Mesenchymal stem cell (in vitro differentiated cells and primary cell): ENCODE measurements at regions not wholly inside any gene's neighbourhood (a gene's known extent, or its start where the extent isn't known, plus 50 kb on each side); places are given as distances from the start of the nearest gene placed in this dataset.

Experiments
- DNase-seq: peaks from one replicate; pipeline ENCODE4 v3.0.0-alpha.2; 2013
- H2AFZ ChIP-seq: one replicate; pipeline ENCODE4 v1.6.1; 2013; ENCODE audit warnings: low read depth, mild to moderate bottlenecking, control low read depth, inconsistent platforms, low read length, moderate library complexity
- H2AK5ac ChIP-seq: 2 replicates; pipeline ENCODE4 v1.6.1; 2013; ENCODE audit warnings: low read length, moderate library complexity, mild to moderate bottlenecking, inconsistent platforms; ENCODE audit not compliant: severe bottlenecking
- H2BK120ac ChIP-seq: one replicate; pipeline ENCODE4 v1.6.1; 2013; ENCODE audit warnings: low read depth, mild to moderate bottlenecking, inconsistent platforms, low read length, moderate library complexity
- H2BK12ac ChIP-seq, 2 experiments: one replicate each; pipeline ENCODE4 v1.6.1; 2013; ENCODE audit warnings: inconsistent platforms in 2 of 2, low read length in 2 of 2, mild to moderate bottlenecking in 2 of 2, moderate library complexity in 2 of 2, control low read depth in 1 of 2
- H2BK15ac ChIP-seq: one replicate; pipeline ENCODE4 v1.6.1; 2013; ENCODE audit warnings: mild to moderate bottlenecking, low read depth, inconsistent platforms; ENCODE audit not compliant: poor library complexity, severe bottlenecking
- H2BK5ac ChIP-seq: 2 replicates; pipeline ENCODE4 v1.6.1; 2013; ENCODE audit warnings: low read depth, mild to moderate bottlenecking, low read length, control low read depth, inconsistent platforms; ENCODE audit not compliant: poor library complexity, severe bottlenecking
- H3K14ac ChIP-seq, 2 experiments: one replicate each; pipeline ENCODE4 v1.6.1; 2013; ENCODE audit warnings: inconsistent platforms in 2 of 2, low read length in 2 of 2, control low read depth in 1 of 2, mild to moderate bottlenecking in 1 of 2, moderate library complexity in 1 of 2
- H3K18ac ChIP-seq, 2 experiments: one replicate each; pipeline ENCODE4 v1.6.1; 2013; ENCODE audit warnings: inconsistent platforms in 2 of 2, low read length in 2 of 2, control low read depth in 1 of 2, low read depth in 1 of 2, mild to moderate bottlenecking in 1 of 2
- H3K23ac ChIP-seq, 2 experiments: one replicate each; pipeline ENCODE4 v1.6.1; 2013; ENCODE audit warnings: inconsistent platforms in 2 of 2, low read length in 2 of 2, mild to moderate bottlenecking in 2 of 2, moderate library complexity in 2 of 2, control low read depth in 1 of 2
- H3K27ac ChIP-seq: 2 replicates; pipeline ENCODE4 v1.5.1; 2013; ENCODE audit warnings: mild to moderate bottlenecking, moderate library complexity, low read length, control low read depth, inconsistent platforms; ENCODE audit not compliant: poor library complexity, severe bottlenecking
- H3K27me3 ChIP-seq, 2 experiments: 2 replicates each; pipeline versions ENCODE4 v1.6.1 to v1.7.0; 2013; ENCODE audit warnings: low read length in 2 of 2, mild to moderate bottlenecking in 2 of 2, moderate library complexity in 2 of 2, control low read depth in 1 of 2, inconsistent platforms in 1 of 2; ENCODE audit not compliant: control insufficient read depth in 1 of 2, insufficient read depth in 1 of 2
- H3K36me3 ChIP-seq, 2 experiments: 2 replicates each; pipeline versions ENCODE4 v1.6.1 to v1.7.0; 2013; ENCODE audit warnings: low read length in 2 of 2, control low read depth in 1 of 2, inconsistent platforms in 1 of 2, low read depth in 1 of 2, mild to moderate bottlenecking in 1 of 2; ENCODE audit not compliant: insufficient read depth in 2 of 2, control insufficient read depth in 1 of 2
- H3K4ac ChIP-seq, 2 experiments: one replicate each; pipeline ENCODE4 v1.6.1; 2013; ENCODE audit warnings: inconsistent platforms in 2 of 2, low read length in 2 of 2, mild to moderate bottlenecking in 2 of 2, moderate library complexity in 2 of 2, control low read depth in 1 of 2, low read depth in 1 of 2
- H3K4me1 ChIP-seq: 2 replicates; pipeline ENCODE4 v1.6.1; 2013; ENCODE audit warnings: low read depth, low read length, control low read depth; ENCODE audit not compliant: control insufficient read depth, insufficient read depth
- H3K4me2 ChIP-seq: 2 replicates; pipeline ENCODE4 v1.6.1; 2013; ENCODE audit warnings: low read length, mild to moderate bottlenecking, inconsistent platforms; ENCODE audit not compliant: poor library complexity, severe bottlenecking
- H3K4me3 ChIP-seq, 2 experiments: 2 replicates each; pipeline versions ENCODE4 v1.5.1 to v1.7.0; 2013; ENCODE audit warnings: low read length in 2 of 2, mild to moderate bottlenecking in 2 of 2, control low read depth in 1 of 2, low read depth in 1 of 2; ENCODE audit not compliant: insufficient read depth in 1 of 2
- H3K79me1 ChIP-seq: replicated peaks from 2 replicates; pipeline ENCODE4 v1.6.1; 2013; ENCODE audit warnings: mild to moderate bottlenecking, control low read depth, low read length, inconsistent platforms; ENCODE audit not compliant: poor library complexity, severe bottlenecking
- H3K9ac ChIP-seq: 2 replicates; pipeline ENCODE4 v1.7.0; 2013; ENCODE audit warnings: mild to moderate bottlenecking, low read length, moderate library complexity
- H3K9me3 ChIP-seq: 2 replicates; pipeline ENCODE4 v1.7.0; 2013; ENCODE audit warnings: mild to moderate bottlenecking, low read length; ENCODE audit not compliant: control insufficient read depth
- H4K8ac ChIP-seq: one replicate; pipeline ENCODE4 v1.6.1; 2013; ENCODE audit warnings: inconsistent platforms, mild to moderate bottlenecking, low read length, moderate library complexity
- H4K91ac ChIP-seq: one replicate; pipeline ENCODE4 v1.6.1; 2013; ENCODE audit warnings: mild to moderate bottlenecking, low read length, inconsistent platforms
- WGBS: methylation state at CpG from one replicate; pipeline ENCODE4 v1.1.7; 2013; ENCODE audit warnings: mixed read lengths; 5-methylcytosine and 5-hydroxymethylcytosine counted together

DNA sequence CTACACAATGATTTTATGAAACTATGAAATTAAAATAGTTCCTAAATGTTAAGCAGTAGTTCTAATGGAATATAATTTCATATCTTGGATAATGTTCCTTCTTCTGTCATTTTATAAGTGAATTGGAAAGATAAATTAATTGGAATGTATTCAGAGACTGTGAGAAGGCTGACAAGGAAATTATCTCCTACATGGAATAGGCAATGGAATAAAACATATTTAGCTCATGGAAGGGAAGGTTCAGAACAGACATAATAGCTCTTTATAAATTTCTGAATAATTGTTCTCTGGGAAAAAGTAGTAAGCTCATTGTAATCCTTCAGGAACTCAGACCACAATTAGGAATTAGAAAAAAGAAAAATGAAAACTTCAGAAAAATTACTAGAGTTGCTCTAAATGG, 1172.3 kb upstream of the SORCS1 start:
- no peak overlapping the region for H3K4me3 ChIP-seq
- DNase-seq = no peak
- no peak overlapping the region for H3K18ac ChIP-seq
- H3K27me3 ChIP-seq = no peaks in the 10 kb centered on the region
- H4K8ac ChIP-seq = no peak overlapping the region
- no peak overlapping the region for H2AK5ac ChIP-seq
- H2BK5ac ChIP-seq = no peak overlapping the region
- no peaks in the 10 kb centered on the region for H3K4me1 ChIP-seq
- H3K4ac ChIP-seq = no peak overlapping the region
- no peak overlapping the region for H3K4me2 ChIP-seq
- no peak overlapping the region for H2AFZ ChIP-seq
- H3K79me1 ChIP-seq = no peaks in the 10 kb centered on the region
- H3K14ac ChIP-seq = no peak overlapping the region
- H2BK15ac ChIP-seq = no peak overlapping the region
- no peaks in the 10 kb centered on the region for H3K9me3 ChIP-seq
- no peak overlapping the region for H4K91ac ChIP-seq
- no peak overlapping the region for H3K9ac ChIP-seq
- H2BK12ac ChIP-seq = no peak overlapping the region
- no peak overlapping the region for H3K27ac ChIP-seq
- no peaks in the 10 kb centered on the region for H3K36me3 ChIP-seq
- no peak overlapping the region for H2BK120ac ChIP-seq
- H3K23ac ChIP-seq = no peak overlapping the region

DNA sequence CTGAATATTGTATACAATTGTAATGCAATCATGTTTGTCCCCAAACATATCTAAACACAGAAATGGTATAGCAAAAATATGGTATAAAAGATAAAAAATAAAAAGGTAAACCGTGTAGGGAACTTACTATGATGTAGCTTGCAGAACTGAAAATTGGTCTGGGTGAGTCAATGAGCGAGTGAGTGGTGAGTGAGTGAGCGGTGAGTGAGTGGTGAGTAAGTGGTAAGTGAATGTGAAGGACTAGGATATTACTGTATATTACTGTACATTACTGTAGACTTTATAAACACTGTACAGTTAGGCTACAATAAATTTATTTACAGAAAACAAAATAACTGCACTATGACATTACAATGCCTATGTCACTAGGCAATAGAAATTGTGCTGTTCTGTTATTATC, 1163.2 kb upstream of the SORCS1 start:
- no peak overlapping the region for H3K4me3 ChIP-seq
- no peak overlapping the region for H3K9ac ChIP-seq
- no peak overlapping the region for H4K8ac ChIP-seq
- no peak for DNase-seq
- H2BK120ac ChIP-seq = no peak overlapping the region
- no peak overlapping the region for H2AFZ ChIP-seq
- no peak overlapping the region for H4K91ac ChIP-seq
- H3K9me3 ChIP-seq = no peaks in the 10 kb centered on the region
- no peaks in the 10 kb centered on the region for H3K79me1 ChIP-seq
- H3K4ac ChIP-seq = no peak overlapping the region
- no peaks in the 10 kb centered on the region for H3K4me1 ChIP-seq
- H2BK12ac ChIP-seq = no peak overlapping the region
- H3K27ac ChIP-seq = no peak overlapping the region
- no peak overlapping the region for H3K14ac ChIP-seq
- H3K27me3 ChIP-seq = no peaks in the 10 kb centered on the region
- no peak overlapping the region for H3K4me2 ChIP-seq
- H3K36me3 ChIP-seq = no peaks in the 10 kb centered on the region
- H2BK15ac ChIP-seq = no peak overlapping the region
- H2AK5ac ChIP-seq = no peak overlapping the region
- no peak overlapping the region for H3K23ac ChIP-seq
- WGBS = 80% methylated on average over 3 of the region's 3 CpGs
- no peak overlapping the region for H2BK5ac ChIP-seq
- H3K18ac ChIP-seq = no peak overlapping the region

DNA sequence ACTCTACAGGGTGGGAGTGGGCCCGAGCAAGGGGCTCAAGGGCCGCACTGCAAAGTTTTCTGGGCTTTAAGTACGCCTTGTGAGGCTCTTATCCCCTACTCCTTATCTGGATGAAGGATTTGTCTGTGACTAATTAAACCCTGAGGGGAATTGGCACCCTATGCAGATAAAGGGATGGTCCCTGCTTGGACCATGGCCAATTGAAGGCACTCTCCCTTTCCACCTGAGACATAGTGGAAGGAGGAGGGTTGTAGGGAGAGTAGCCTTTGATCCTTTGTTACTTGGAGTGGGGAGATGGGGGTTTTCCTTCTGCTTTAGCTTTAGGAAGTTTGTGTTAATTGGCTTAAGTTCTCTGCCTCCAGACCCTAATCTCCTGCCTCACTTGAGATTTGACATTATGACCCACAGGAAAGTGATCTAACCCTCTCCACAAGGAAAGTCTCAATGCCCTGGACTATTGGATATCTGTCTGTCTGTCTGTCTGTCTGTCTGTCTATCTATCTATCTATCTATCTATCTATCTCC, 1158.8 kb upstream of the SORCS1 start:
- Histone ChIP-seq H4K91ac (no peak overlapping the region), H3K79me1 (no peaks in the 10 kb centered on the region), H2BK5ac (no peak overlapping the region), H3K27me3 (no peaks in the 10 kb centered on the region), H3K4ac (no peak overlapping the region), H3K18ac (no peak overlapping the region), H4K8ac (no peak overlapping the region), H2BK15ac (no peak overlapping the region), H3K36me3 (no peaks in the 10 kb centered on the region), H3K14ac (no peak overlapping the region), H3K23ac (no peak overlapping the region), H3K4me3 (no peak overlapping the region), H3K9ac (no peak overlapping the region), H2BK12ac (no peak overlapping the region), H3K27ac (no peak overlapping the region), H2AK5ac (no peak overlapping the region), H2AFZ (no peak overlapping the region), H3K4me1 (no peaks in the 10 kb centered on the region), H2BK120ac (no peak overlapping the region), H3K9me3 (no peaks in the 10 kb centered on the region), H3K4me2 (no peak overlapping the region)
- no peak for DNase-seq
- WGBS = 39% methylated on average over 3 of the region's 3 CpGs

DNA sequence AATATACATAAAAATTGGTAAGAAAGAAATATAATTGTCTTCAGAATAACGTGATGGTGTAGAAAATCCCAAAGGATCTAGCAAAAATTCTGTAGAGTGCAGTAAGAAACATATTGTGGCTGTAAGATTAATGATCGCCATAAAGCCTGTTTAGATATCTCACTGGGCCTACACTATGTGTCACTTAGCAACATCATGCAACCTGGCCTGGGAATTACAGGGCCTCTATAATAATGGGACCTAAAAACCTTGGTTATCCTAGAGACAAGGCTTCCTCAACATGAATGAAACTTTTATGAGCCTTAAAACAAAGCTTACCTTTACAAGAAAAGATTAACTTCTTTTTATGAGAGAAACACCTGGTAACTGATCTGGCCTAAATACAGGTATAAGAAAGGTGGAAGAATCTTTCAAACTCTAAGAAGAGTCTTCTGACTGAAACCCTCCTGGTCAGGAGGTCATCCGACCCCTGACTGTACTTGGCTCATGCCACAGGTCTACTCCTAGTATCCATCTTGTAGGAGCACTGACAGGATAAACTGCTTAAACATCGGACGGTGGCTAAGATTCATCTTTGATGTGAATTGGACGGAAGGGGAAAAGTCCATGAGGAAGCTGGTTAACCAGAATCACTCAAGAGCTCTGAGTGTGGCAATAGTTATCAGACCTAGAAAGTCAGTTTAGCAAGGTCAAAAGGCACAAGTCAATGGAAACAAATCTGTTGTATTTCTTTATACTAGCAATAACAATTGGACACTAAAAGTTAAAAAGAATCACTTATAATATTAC, 1155.1 kb upstream of the SORCS1 start:
- Histone ChIP-seq H3K4me2 (no peak overlapping the region), H2BK120ac (no peak overlapping the region), H3K18ac (no peak overlapping the region), H3K14ac (no peak overlapping the region), H3K79me1 (no peaks in the 10 kb centered on the region), H3K9ac (no peak overlapping the region), H3K36me3 (no peaks in the 10 kb centered on the region), H3K4me3 (no peak overlapping the region), H2AFZ (no peak overlapping the region), H2BK12ac (no peak overlapping the region), H4K91ac (no peak overlapping the region), H2AK5ac (no peak overlapping the region), H2BK15ac (no peak overlapping the region), H3K27ac (no peak overlapping the region), H4K8ac (no peak overlapping the region), H3K27me3 (no peaks in the 10 kb centered on the region), H3K4ac (no peak overlapping the region), H3K23ac (no peak overlapping the region), H3K4me1 (no peaks in the 10 kb centered on the region), H2BK5ac (no peak overlapping the region), H3K9me3 (no peaks in the 10 kb centered on the region)
- DNase-seq = no peak
- WGBS = 85% methylated on average over 6 of the region's 6 CpGs
